HG03139 (cell line): ENCODE measurements at regions not wholly inside any gene's neighbourhood (a gene's known extent, or its start where the extent isn't known, plus 50 kb on each side); places are given as distances from the start of the nearest gene placed in this dataset.

Experiments
- ATAC-seq: cut with Tn5 transposase; IDR thresholded peaks from one replicate; pipeline ENCODE4 v1.9.1; 2021; ENCODE audit not compliant: unreplicated experiment

DNA sequence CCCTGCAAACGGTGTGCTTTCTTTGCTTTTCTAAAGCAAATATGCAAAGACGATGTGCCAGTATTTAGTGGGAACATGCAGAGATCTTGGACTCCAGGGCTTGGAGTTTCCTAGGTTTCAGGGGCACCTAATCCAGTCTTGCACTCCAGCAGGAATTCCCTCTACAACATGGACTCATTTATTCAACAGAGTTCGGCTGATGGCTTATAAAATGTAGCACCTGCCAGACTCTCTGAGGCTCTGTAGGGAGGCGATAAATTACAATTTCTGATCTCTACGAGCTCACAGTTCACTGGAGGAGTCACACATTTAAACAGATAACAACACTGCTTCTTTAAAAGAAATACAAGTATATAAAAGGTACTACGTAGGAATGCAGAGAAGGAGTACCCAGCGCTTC, 143.7 kb downstream of the FGF9 start:
- no peak for ATAC-seq

DNA sequence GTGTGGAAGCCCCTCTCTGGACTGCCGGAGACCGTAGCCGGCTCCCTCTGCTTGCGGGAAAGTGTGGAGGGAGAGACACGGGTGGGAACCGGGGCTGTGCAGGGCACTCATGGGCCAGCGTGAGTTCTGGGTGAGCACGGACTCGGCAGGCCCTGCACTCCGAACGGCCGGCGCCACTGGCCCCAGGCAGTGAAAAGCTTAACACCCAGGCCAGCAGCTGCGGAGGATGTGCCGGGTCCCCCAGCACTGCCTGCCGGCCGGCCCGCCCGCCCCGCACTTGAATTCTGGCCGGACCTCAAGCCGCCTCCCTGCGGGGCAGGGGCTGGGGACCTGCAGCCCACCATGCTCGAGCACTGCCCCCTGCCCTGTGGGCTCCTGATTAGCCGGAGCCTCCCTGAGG, 147.0 kb downstream of the FGF9 start:
- no peak for ATAC-seq

DNA sequence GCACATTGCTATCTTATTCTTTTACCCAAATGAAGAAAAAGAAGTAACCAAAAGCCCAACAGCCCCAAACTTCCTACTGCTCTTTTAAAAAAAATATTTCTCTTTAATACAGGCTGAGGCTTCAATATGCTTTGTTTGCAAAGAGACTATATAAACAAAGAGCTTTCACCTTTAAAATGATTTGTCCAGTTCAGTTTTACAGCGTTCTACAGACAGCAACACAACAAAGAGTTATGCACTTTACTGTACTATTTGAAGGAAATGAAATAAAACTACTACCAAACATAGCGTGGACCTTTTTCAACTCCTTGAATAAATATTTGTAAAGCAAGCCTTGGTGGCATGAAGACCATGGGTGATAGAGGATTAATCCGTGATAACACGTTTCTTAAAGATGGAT, 151.2 kb downstream of the FGF9 start:
- no peak for ATAC-seq

DNA sequence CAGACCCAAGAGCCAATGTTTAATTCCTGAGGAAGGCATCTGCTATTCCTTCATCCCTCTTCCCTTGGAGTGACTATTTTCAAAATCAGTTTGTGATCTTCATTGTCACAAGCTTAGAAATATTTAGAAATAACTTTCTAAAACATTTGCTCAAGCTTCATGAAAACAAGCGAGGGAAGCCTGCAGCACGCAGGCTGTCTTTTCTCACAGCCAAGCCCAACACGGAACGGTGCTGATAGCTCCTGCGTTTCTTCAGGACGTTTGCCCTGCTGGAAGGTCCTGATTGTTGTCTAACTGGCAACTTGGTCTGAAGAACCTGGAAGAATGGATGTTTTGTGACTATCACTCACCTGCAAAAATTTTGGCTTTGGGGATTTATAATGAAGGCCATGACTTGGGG, 152.5 kb downstream of the FGF9 start:
- ATAC-seq = no peak

DNA sequence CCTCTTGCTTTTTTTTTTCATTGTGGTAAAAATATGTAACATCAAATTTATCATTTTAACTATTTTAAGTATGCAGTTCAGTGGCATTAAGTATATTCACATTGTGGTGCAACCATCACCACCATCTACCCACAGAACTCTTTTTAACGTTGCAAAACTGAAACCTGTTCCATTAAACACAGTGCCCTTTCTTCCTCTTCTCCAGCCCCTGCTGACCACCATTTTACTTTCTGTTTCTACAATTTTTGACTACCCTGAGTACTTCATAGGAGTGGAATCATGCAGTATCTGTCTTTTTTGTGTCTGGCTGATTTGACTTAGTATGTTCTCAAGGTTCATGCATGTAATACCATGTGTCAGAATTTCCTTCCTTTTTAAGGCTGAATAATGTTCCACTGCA, 153.1 kb downstream of the FGF9 start:
- no peak for ATAC-seq

DNA sequence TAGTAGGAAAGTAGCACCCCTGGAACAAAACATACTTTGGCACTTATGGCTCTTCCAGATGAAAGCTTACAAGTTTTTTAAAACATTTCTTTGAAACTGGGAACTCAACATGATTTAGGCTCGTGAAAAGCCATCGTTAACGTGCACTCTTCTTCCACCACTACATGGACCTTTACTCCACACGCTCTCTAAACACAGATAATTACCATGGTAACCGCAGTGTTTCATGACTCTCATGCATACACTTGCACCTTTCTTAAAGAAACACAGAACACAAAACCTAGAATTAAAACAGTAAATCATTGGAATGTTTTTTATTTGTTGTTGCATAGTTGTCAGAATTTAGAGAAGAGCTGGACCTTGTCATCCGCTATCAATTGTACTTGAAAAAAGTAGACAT, 154.3 kb downstream of the FGF9 start:
- ATAC-seq = no peak

DNA sequence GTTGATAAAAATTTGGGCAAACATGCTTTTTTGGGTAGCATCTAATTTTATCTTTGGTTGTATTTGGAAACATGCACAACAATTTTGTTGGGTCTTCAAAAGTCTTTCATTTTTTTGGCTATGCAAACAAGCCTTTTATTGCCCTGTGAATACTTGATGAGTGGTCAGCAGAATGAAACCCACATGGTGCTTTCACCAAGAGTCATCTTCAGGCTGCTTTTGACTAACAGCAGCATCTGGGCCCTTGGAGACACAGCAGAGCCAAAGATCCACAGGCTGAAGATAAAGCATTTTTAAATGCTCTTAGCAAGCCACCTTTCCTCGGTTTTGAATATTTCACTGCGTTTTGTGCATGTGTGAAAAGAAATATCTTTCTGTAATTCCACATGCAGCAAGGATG, 154.9 kb downstream of the FGF9 start:
- no peak for ATAC-seq

DNA sequence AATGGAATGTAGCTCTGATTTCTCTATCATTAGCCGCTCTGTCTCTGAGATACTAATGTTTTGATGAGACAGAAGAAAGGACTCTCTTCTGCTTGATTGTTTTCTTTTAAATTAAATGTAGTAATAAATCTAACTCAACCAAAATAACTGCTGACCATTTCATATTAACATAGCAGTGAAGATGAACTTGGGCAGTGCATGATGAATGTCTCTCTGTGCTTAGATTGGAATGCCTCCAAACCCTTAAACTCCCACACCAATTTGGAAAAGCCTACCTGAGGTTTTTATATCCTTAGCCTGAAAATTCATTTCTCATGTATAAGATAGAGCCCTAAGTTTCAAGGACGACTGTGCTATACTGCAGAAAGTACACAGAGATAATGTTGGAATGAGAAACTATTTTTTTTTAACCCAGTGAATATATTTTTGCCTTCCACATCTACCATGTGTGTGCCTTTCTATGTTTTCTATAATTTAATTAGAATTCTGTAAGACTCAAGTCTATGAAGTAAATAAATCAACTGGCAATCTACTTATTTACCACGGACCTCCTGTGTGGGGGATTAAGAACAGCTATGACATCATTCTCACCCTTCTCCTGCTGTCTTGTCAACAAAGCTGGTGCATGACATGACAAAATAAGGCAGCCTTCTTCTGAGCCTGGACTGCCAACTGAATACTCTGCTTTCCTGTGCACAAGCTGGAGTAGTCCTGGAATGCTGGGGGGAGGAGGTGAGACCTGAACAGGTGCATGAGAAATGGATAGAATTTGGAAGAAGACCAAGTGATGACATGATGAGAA, 155.5 kb downstream of the FGF9 start:
- ATAC-seq = no peak

DNA sequence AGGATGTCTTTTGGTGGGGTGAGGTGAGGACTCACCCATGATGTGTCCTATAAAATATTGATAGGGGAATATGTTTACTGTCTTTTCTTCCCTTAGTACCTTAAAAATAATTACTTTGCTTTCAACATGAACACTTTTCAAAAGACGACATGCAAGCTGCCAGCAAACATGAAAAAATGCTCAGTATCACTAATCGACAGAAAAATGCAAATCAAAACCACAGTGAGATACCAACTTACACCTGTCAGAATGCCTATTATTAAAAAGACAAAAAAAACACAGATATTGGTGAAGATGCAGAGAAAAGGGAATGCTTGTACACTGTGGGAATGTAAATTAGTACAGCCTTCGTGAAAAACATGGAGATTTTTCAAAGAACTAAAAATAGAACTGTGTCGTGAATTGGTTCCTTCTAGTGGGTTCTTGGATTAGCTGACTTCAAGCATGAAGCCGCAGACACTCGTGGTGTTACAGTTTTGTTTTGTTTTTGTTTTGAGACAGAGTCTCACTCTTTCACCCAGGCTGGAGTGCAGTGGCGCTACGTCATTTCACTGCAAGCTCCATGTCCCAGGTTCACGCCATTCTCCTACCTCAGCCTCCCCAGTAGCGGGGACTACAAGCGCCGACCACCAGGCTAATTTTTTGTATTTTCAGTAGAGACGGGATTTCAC, 160.9 kb downstream of the FGF9 start:
- no peak for ATAC-seq

DNA sequence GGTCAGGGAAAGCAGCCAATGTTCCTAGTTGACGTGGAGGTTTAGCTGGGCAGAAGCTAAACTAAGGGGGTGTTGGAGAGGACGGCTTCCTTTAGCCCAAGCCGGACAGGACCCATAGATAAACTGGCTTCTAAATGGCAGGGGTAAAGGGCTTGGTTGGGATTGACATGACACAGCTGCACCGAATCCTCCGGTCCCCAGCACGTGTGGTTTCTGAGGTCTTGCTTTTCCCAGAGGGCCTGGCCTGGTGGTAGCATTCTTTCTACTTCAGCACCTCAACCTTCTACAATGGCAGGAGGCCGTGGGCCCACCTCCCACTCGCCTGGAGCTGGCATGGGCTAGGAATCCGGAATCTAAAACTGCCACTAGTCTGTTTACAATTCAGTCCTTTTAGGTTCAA, 163.0 kb downstream of the FGF9 start:
- ATAC-seq = no peak

DNA sequence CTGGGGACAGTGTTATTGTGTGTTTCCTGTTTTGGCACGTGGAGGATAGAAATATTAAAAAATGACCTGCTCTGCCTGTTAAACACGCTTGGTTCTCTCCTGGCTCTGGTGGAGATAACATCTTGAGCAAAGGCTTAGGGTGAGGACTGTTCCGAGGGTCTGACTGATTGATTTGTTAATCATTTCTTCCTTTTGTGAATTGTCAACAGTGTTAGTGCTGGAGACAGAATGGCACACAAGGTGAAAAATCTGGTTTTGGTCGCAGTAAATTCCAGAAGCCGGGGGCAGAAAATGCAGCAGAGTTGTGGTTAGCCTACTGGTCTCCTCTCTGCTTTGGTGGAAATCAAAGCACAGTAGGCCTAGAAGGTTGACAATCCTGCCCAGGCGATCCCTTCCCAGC, 163.6 kb downstream of the FGF9 start:
- no peak for ATAC-seq

DNA sequence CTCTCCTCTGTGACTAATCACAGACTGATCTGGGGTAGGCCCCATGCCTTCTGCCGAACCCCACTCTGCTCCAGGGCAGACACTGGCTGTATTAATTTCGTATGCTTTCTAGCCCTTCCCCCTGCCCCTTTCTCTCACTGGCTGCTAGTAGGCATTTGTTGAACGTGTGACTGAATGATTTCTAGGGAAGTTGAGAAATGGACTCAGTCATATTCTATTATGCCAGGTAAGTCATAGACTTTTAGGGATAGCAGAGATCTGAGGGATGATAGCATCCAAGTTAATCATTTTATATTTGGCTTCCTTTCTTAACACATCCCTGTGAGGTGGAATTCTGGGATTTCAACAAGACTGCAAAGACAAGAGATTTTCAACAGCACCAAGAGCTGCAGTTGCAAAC, 166.4 kb downstream of the FGF9 start:
- no peak for ATAC-seq

DNA sequence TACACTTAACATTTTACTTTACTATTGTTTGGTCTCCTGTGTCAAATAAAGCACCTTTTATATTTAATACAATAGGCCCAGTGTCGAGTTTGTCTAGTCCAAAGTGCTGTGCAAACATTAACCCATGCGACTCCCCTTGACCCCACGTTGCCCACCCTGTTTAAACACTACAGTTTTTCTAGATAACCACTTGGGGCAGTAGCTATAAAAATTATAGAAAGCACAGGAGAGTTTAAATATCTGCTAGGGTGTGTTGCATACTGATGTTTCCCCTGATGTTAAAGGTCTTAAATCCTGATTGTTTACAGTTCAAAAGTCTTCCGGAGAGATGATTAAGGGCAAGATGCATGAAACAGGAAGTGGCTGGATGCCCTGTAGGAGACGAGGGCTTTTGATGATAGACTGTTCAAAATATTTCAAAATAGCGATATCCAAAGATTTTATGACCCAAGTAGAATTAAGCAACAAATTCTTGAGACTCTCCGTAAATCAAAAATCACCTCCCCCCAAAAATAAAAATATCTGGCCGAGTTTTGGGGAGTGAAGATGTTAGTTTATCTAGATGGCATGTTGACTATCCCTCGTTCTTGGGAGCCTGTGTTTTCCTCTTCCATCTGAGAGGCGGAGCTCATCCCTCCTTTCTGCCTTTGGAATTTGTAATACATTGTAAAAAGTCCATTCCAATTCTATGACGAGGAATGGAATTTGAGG, 167.1 kb downstream of the FGF9 start:
- no peak for ATAC-seq

DNA sequence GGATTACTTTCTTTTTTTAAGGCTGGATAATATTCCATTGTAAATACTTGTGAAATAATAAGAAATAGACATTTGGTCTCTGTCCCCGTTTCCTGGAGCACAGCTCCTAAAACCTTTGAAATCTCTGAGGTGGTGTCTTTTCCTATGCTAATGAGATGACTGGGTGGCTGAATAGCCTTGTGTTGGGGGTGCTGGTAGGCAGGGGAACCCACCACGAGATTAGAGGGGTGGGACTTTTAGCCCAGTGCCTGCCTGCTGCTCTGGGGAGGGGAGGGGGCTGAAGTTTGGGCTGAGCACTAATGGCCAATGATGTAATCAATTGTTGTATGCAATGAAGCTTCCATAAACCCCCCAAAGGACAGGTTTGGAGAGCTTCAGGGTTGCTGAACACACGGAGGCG, 175.7 kb downstream of the FGF9 start:
- ATAC-seq = no peak

DNA sequence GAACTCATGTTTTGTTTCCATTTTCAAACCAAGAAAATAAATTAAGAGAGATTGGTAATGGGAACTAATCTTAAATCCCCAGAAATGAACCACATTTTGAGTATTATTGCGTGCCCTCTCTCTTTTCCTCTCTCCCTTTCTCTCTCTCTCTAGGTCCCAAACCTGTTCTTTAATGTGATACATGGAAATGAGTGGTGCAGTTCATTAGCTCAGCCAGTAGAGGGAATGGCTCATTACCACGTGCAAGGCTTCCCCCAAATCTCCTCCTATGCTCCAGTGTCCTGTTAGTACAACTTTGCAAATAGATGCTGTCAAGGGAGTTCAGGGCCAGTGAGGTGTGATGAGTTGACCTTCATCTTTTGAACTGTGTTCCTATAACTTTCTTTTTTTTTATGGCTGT, 178.4 kb downstream of the FGF9 start:
- peak; percentile 88 for ATAC-seq

DNA sequence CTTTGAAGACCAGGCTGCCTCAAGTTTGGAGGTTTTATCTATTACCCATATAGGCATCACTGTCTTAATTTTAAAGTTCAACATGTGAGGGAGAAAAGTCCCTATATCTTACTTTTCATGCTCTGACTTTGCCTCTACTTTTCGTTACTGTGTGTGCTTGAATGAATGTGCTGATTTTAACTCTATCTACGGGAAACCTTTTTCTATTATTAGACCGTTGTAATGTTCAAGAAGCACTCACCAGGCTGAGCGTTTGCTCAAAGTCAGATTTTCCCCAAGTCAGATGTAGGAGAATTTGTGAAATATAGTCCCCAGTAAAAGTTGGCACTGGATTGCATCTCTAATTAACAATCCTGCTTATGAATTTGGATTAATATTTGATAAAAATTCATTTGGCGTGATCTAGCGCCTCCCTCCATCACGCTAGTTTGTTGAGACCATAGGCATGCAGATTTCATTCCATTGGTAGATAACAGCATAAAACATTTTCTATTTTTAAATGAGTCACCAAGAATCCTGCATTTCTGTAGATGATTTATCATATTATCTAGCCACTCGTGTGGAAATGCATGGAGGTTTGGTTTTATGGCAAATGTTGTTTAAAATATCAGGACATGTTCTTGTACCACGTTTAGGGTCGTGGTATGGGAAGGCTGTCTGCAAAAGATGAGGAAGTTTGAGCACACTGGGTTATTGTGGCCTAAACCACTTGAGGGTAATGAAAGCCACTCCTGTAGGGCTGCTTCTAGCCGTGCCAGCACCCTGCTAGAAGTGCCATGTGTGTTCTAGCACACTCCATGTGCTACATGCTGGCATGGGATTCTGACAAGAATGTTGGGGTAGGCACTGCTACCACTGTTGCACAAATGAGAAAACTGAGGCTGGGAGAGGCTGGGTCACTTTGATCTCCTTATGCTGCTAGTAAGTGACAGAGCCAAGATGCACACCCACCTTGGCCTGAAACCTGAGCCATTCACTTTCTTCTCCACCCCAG, 179.4 kb downstream of the FGF9 start:
- ATAC-seq = no peak

DNA sequence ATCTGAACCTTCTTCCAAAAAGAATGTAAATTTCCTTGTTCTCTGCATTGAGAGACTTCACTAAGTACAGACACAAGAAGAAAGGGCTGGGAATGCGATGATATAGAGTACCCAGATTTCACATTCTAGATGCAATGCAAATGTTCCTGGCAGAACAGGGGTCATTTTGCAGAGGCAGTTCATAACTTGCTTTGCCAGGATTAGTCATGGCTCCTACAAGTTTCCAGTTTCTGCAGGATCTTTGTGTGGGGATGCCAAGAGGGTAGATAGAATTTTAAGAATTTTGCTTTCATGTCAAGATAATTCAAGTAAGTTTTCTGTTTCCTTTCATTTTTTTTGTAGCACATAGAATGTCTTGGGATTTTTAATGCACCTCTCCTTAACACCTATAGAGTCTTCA, 181.2 kb downstream of the FGF9 start:
- ATAC-seq = no peak

DNA sequence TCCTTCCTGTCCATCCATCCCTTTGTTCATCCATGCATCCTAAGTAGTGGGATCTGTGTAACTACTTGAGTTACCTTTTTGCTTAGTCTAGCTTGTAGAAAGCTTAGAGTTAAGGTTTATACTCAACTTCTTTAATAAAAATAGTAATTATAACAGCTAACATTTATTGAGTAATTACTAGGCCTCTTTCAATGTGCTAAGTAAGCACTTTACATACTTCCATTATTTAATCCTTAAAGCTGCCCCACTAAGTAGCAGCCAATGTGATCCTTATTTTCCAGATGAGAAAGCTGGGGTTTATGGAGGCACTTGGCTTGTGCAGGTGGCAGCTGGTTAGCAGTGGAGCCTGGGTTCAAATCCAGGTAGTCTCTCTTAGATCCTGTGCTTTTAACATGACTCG, 182.9 kb downstream of the FGF9 start:
- ATAC-seq = no peak

DNA sequence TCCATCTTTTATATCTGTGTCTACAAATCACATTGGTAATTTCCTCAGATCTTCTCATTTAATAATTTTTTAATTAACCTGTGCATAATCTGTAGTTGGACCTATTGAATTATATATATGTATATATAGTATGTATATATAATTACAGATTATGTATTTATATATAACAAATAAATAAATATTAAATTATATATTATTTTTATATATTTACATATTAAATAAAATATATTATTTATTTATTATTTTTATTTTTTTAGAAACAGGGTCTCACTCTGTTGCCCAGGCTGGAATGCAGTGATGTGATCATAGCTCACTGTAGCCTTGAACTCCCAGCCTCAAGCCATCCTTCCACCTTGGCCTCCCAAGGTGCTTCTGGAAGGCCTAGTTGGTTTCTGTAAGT, 197.9 kb downstream of the FGF9 start:
- no peak for ATAC-seq

DNA sequence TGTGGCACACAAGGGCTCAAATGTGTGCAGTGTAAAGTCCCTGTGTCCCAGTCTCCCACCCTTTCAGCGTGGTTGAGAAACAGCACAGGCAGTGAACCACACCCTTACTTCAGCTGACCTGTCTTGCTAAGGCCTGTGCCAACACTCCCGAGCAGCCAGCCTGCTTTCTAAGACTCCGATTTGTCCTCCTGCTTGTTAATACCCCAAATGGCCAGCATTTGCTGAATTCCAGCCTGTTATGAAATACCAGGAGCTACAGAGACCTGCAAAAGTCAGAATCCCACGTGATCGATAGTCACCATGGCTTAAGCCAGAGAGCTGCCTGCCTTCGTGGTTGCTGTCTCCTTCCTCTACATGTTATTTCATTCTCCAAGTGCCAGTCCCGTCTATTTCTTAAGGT, 200.5 kb downstream of the FGF9 start:
- no peak for ATAC-seq

DNA sequence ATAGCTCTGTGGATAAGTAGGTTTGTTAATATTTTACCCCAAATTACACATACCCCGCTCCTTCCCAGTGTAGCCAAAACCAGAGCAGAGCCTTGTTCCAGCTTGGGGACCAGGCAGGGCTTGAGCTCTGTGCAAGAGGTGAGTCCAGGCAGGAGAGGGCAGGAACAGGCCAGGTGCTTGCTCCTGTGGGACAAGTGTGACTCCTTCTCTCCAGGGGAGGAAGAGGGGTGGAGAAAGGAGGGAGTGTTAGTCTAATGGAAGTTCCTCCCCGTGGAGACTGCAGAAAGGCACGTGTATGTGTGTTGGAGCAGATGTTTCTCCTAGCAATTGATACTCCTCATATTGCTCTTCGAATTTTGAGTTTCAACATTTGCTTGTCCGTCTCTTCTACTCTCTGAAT, 201.0 kb downstream of the FGF9 start:
- ATAC-seq = no peak
